GM23338 (cell line): ENCODE measurements at regions not wholly inside any gene's neighbourhood (a gene's known extent, or its start where the extent isn't known, plus 50 kb on each side); places are given as distances from the start of the nearest gene placed in this dataset.

Experiments
- ATAC-seq: fragments of 200-7000 bp; cut with Tn5 transposase; 3 replicates; pipeline ENCODE4 v1.9.1; 2020
- DNase-seq: peaks from one replicate; pipeline ENCODE4 v3.0.0-alpha.2; 2015; ENCODE audit warnings: low spot score
- H2AFZ ChIP-seq: fragments of 200-600 bp; sonication (generic); 2 replicates; pipeline ENCODE4 v1.8.0; 2016; ENCODE audit warnings: antibody characterized with exemption, mild to moderate bottlenecking, moderate library complexity
- H3F3A ChIP-seq: fragments of 200-600 bp; sonication (generic); replicated peaks from 2 replicates; pipeline ENCODE4 v1.8.0; 2017; ENCODE audit warnings: antibody characterized with exemption, mixed run types, low read depth
- H3K27ac ChIP-seq: fragments of 200-600 bp; sonication (generic); 2 replicates; pipeline ENCODE4 v1.6.1; 2016; ENCODE audit warnings: low read depth
- H3K27me3 ChIP-seq: fragments of 200-600 bp; sonication (generic); 2 replicates; pipeline ENCODE4 v1.8.0; 2016; ENCODE audit warnings: mild to moderate bottlenecking, mixed run types, moderate library complexity; ENCODE audit not compliant: insufficient read depth
- H3K36me3 ChIP-seq: fragments of 200-600 bp; sonication (generic); 2 replicates; pipeline ENCODE4 v1.8.0; 2016; ENCODE audit warnings: mild to moderate bottlenecking; ENCODE audit not compliant: insufficient read depth
- H3K4me1 ChIP-seq: fragments of 200-600 bp; sonication (generic); 2 replicates; pipeline ENCODE4 v1.8.0; 2016; ENCODE audit warnings: mild to moderate bottlenecking, moderate library complexity; ENCODE audit not compliant: insufficient read depth
- H3K4me2 ChIP-seq: fragments of 200-600 bp; sonication (generic); 2 replicates; pipeline ENCODE4 v1.7.1; 2017; ENCODE audit warnings: mixed run types
- H3K4me3 ChIP-seq: fragments of 200-600 bp; sonication (generic); 2 replicates; pipeline ENCODE4 v1.6.1; 2016; ENCODE audit warnings: mixed run types
- H3K79me2 ChIP-seq: fragments of 200-600 bp; sonication (generic); replicated peaks from 2 replicates; pipeline ENCODE4 v1.8.0; 2017; ENCODE audit warnings: mild to moderate bottlenecking; ENCODE audit not compliant: insufficient read depth
- H3K9me2 ChIP-seq: fragments of 200-600 bp; sonication (generic); 2 replicates; pipeline ENCODE4 v1.8.0; 2017; ENCODE audit not compliant: insufficient read depth
- H4K20me1 ChIP-seq: fragments of 200-600 bp; sonication (generic); replicated peaks from 2 replicates; pipeline ENCODE4 v1.8.0; 2017; ENCODE audit warnings: mild to moderate bottlenecking; ENCODE audit not compliant: insufficient read depth
- H3K27ac Mint-ChIP-seq: 2 replicates; pipeline ENCODE4 v1.8.0; 2020; ENCODE audit warnings: inconsistent platforms, mild to moderate bottlenecking, moderate library complexity, mixed read lengths
- H3K27me3 Mint-ChIP-seq: 3 replicates; pipeline ENCODE4 v1.8.0; 2022; ENCODE audit warnings: low read depth, mild to moderate bottlenecking, moderate library complexity, mixed read lengths, inconsistent platforms; ENCODE audit not compliant: insufficient read depth, poor library complexity
- H3K36me3 Mint-ChIP-seq: 3 replicates; pipeline ENCODE4 v1.8.0; 2021; ENCODE audit warnings: low read depth, mild to moderate bottlenecking, inconsistent platforms, moderate library complexity, mixed read lengths
- H3K4me1 Mint-ChIP-seq: 3 replicates; pipeline ENCODE4 v1.8.0; 2020; ENCODE audit warnings: mild to moderate bottlenecking, inconsistent platforms, mixed read lengths
- H3K4me3 Mint-ChIP-seq: 3 replicates; pipeline ENCODE4 v1.8.0; 2021; ENCODE audit warnings: moderate library complexity, mild to moderate bottlenecking, inconsistent platforms, mixed read lengths
- H3K9me3 Mint-ChIP-seq: 3 replicates; pipeline ENCODE4 v1.8.0; 2020; ENCODE audit warnings: moderate library complexity, mild to moderate bottlenecking, inconsistent platforms, mixed read lengths
- CREB1 ChIP-seq: fragments of 250-450 bp; sonication (Bioruptor Pico); IDR thresholded peaks from 2 replicates; pipeline ENCODE4 v1.5.0; 2020; ENCODE audit warnings: low read depth, mild to moderate bottlenecking, moderate library complexity
- CTCF ChIP-seq, 2 experiments: fragments of 200-600 bp in 1 of 2; sonication (generic) in 1 of 2; conservative IDR thresholded peaks; 2 replicates each; pipeline versions ENCODE4 v1.5.1 to v1.6.1; 2016 to 2017; ENCODE audit warnings: antibody characterized with exemption in 2 of 2, low read depth in 2 of 2, mild to moderate bottlenecking in 2 of 2, moderate library complexity in 1 of 2
- ETS1 ChIP-seq: IDR thresholded peaks from 2 replicates; pipeline ENCODE4 v1.6.1; 2016; ENCODE audit warnings: antibody characterized with exemption
- EZH2 ChIP-seq: fragments of 200-600 bp; sonication (generic); IDR thresholded peaks from one replicate; pipeline ENCODE4 v1.8.0; 2017; ENCODE audit warnings: antibody characterized with exemption, mild to moderate bottlenecking, low read depth; ENCODE audit not compliant: unreplicated experiment
- EZH2phosphoT487 ChIP-seq: fragments of 200-600 bp; sonication (generic); IDR thresholded peaks from one replicate; pipeline ENCODE4 v1.8.1; 2018; ENCODE audit warnings: antibody characterized with exemption; ENCODE audit not compliant: unreplicated experiment
- JUNB ChIP-seq: IDR thresholded peaks from one replicate; pipeline ENCODE4 v1.6.1; 2016; ENCODE audit warnings: antibody characterized with exemption; ENCODE audit not compliant: unreplicated experiment
- NANOG ChIP-seq: IDR thresholded peaks from 2 replicates; pipeline ENCODE4 v1.6.1; 2016; ENCODE audit warnings: antibody characterized with exemption, borderline replicate concordance
- POLR2AphosphoS5 ChIP-seq: IDR thresholded peaks from 2 replicates; pipeline ENCODE4 v1.6.1; 2016; ENCODE audit warnings: antibody characterized with exemption, low read depth
- REST ChIP-seq: IDR thresholded peaks from one replicate; pipeline ENCODE4 v1.6.1; 2018; ENCODE audit warnings: antibody characterized with exemption; ENCODE audit not compliant: unreplicated experiment
- STAT1 ChIP-seq: IDR thresholded peaks from one replicate; pipeline ENCODE4 v1.6.1; 2016; ENCODE audit warnings: antibody characterized with exemption; ENCODE audit not compliant: unreplicated experiment
- ZNF114 ChIP-seq: fragments of 250-450 bp; sonication (Bioruptor Pico); IDR thresholded peaks from 2 replicates; pipeline ENCODE4 v1.5.0; 2020; ENCODE audit warnings: mild to moderate bottlenecking, moderate library complexity
- ZNF331 ChIP-seq: fragments of 250-450 bp; sonication (Bioruptor Pico); IDR thresholded peaks from 2 replicates; pipeline ENCODE4 v1.5.0; 2020; ENCODE audit warnings: low read depth, mild to moderate bottlenecking, moderate library complexity
- ZNF462 ChIP-seq: fragments of 250-450 bp; sonication (Bioruptor Pico); IDR thresholded peaks from 2 replicates; pipeline ENCODE4 v1.5.0; 2020; ENCODE audit warnings: mild to moderate bottlenecking, moderate library complexity

- H3K79me2 ChIP-seq = no peaks in the 10 kb centered on the region
- no peaks in the 10 kb centered on the region for H3K4me1 ChIP-seq
- H3K27me3 Mint-ChIP-seq = no peaks in the 10 kb centered on the region
- H3K27me3 ChIP-seq = no peaks in the 10 kb centered on the region
- H3K9me2 ChIP-seq = no peaks in the 10 kb centered on the region
- no peak overlapping the region for H3K4me2 ChIP-seq
- no peaks in the 10 kb centered on the region for H4K20me1 ChIP-seq
- H3K4me3 ChIP-seq = no peak overlapping the region
- no peak for DNase-seq
- TF ChIP-seq ZNF114 (no peak), EZH2phosphoT487 (no peak), CREB1 (CRISPR knock-in tag) (no peak), EZH2 (no peak), ETS1 (no peak), REST (no peak), POLR2AphosphoS5 (no peak), JUNB (no peak), STAT1 (no peak), ZNF462 (CRISPR knock-in tag) (no peak), CTCF (conservative IDR thresholded peaks at IDR 0.05; ENCODE audit: low read depth in 2 of 2) (no peak), NANOG (no peak), ZNF331 (CRISPR knock-in tag) (no peak)
- H3K9me3 Mint-ChIP-seq = no peaks in the 10 kb centered on the region
- no peaks in the 10 kb centered on the region for H3K36me3 Mint-ChIP-seq
- H2AFZ ChIP-seq = no peak overlapping the region
- H3K36me3 ChIP-seq = no peaks in the 10 kb centered on the region
- no peak overlapping the region for H3K27ac ChIP-seq
- H3K27ac Mint-ChIP-seq = no peak overlapping the region
- no peaks in the 10 kb centered on the region for H3F3A ChIP-seq
- H3K4me1 Mint-ChIP-seq = no peaks in the 10 kb centered on the region
- no peak overlapping the region for H3K4me3 Mint-ChIP-seq
- ATAC-seq = no peak
Measured at GRCh38 chr11:131002145-131002544, 85.9 kb upstream of the SNX19 start.
